GM12892 (cell line): ENCODE measurements at regions not wholly inside any gene's neighbourhood (a gene's known extent, or its start where the extent isn't known, plus 50 kb on each side); places are given as distances from the start of the nearest gene placed in this dataset.

ENCODE experiments used
- POLR2A ChIP-seq: IDR thresholded peaks from 2 replicates; pipeline ENCODE4 v1.6.1; 2011; ENCODE audit warnings: low read depth, low read length, control low read depth
- POLR2AphosphoS5 ChIP-seq: IDR thresholded peaks from 2 replicates; pipeline ENCODE4 v1.6.1; 2011; ENCODE audit warnings: low read depth, low read length, control low read depth
- TAF1 ChIP-seq: IDR thresholded peaks from 2 replicates; pipeline ENCODE4 v1.6.1; 2011; ENCODE audit warnings: low read depth, mild to moderate bottlenecking, control low read depth, low read length, borderline replicate concordance

DNA sequence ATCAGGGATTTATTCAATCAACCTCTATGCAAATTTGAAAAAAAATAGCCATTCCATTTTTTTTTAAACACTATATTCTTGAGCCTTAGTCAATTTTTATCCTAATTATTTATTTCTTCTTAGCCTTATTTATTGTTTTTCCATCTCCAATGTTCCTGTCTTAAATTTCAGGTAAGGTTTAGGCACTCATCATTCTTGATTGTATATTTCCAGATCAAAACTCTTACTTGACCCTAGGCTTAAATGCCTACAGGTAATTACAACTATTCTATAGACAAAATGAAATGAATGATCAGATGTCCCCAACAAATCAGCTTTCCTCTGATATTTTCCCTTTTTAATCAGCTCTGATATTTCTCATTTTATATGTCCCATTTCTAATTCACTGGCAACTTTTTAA lies 402.6 kb upstream of the EPHA7 start:
- TF ChIP-seq POLR2A (no peak), POLR2AphosphoS5 (no peak), TAF1 (no peak)
